ENCODE measurements at regions not wholly inside any gene's neighbourhood (a gene's known extent, or its start where the extent isn't known, plus 50 kb on each side); places are given as distances from the start of the nearest gene placed in this dataset.
A peak's percentile ranks its signal among the peaks of the same experiment; 100 is the strongest.

DNA sequence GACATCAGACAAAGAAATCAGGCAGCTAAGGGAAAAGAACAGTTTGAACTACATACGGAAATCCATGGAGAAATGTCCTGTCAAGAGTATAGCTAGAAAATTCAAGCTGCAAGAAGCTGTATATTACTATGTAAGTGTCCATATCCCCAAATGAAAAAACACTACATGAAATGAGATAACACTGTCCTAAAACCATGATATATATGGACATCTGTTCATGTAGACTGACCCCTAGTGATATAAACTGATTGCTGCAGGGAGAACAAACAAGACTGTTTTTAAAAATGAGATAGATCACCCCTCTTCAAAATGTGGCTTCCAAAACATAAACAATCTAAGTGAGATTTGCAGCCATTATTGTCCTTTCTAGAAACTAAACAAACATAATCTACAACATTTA, 985.6 kb downstream of the EPHA3 start:
- H3K79me2 ChIP-seq: no peaks in the 10 kb centered on the region
- H3K9me3 ChIP-seq (ENCODE audit: low read depth): no peaks in the 10 kb centered on the region
- H2AFZ ChIP-seq: no peak overlapping the region
- TF ChIP-seq, protein P1, sequence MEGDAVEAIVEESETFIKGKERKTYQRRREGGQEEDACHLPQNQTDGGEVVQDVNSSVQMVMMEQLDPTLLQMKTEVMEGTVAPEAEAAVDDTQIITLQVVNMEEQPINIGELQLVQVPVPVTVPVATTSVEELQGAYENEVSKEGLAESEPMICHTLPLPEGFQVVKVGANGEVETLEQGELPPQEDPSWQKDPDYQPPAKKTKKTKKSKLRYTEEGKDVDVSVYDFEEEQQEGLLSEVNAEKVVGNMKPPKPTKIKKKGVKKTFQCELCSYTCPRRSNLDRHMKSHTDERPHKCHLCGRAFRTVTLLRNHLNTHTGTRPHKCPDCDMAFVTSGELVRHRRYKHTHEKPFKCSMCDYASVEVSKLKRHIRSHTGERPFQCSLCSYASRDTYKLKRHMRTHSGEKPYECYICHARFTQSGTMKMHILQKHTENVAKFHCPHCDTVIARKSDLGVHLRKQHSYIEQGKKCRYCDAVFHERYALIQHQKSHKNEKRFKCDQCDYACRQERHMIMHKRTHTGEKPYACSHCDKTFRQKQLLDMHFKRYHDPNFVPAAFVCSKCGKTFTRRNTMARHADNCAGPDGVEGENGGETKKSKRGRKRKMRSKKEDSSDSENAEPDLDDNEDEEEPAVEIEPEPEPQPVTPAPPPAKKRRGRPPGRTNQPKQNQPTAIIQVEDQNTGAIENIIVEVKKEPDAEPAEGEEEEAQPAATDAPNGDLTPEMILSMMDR (IDR thresholded peaks at IDR 0.05; ENCODE audit: poor library complexity): peak; percentile 60
- TF ChIP-seq EZH2phosphoT487 (IDR thresholded peaks at IDR 0.05; ENCODE audit: low read depth, severe bottlenecking, unreplicated experiment): no peak
- no peak for TF ChIP-seq EZH2 (IDR thresholded peaks at IDR 0.05; ENCODE audit: borderline replicate concordance)
- H3K27ac ChIP-seq: no peak overlapping the region
- peak; percentile 13 for DNase-seq (ENCODE audit: low spot score)
- H3K4me1 ChIP-seq (ENCODE audit: insufficient read depth): no peaks in the 10 kb centered on the region
- no peak overlapping the region for H3K4me2 ChIP-seq
- no peak overlapping the region for H3K4me3 ChIP-seq
- no peaks in the 10 kb centered on the region for H3K36me3 ChIP-seq (replicated peaks; ENCODE audit: insufficient read depth, low read depth)
- no peaks in the 10 kb centered on the region for H3K9me2 ChIP-seq (replicated peaks; ENCODE audit: insufficient read depth)
- WGBS (ENCODE audit: low lambda C conversion rate, missing lambda C conversion rate): 77% methylated on average over 1 of the region's 1 CpG
- H3K27me3 ChIP-seq: no peaks in the 10 kb centered on the region
- no peaks in the 10 kb centered on the region for H4K20me1 ChIP-seq (ENCODE audit: insufficient read depth, poor library complexity, severe bottlenecking)

DNA sequence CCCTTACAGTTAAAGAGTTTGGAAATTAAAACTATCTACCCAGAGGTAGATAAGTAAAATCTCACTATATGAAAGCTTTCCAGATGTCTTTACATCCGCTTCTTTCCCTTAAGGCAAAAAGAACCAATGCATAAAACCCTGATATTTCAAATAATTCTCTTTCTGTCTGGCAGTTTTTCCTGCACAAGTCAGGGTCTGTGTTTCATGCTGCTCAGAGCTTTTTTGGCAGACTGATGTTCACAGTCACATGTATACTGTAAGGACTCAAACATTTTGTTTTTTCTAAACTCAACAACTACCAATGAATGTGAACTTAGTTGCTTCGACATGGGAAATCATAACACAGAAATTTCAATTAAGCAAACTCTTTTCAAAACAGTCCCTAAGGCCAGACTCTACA, 988.4 kb downstream of the EPHA3 start:
- no peaks in the 10 kb centered on the region for H3K9me3 ChIP-seq (ENCODE audit: low read depth)
- no peak overlapping the region for H3K4me3 ChIP-seq
- no peak for DNase-seq (ENCODE audit: low spot score)
- WGBS (ENCODE audit: low lambda C conversion rate, missing lambda C conversion rate): 83% methylated on average over 2 of the region's 2 CpGs
- H3K36me3 ChIP-seq (replicated peaks; ENCODE audit: insufficient read depth, low read depth): no peaks in the 10 kb centered on the region
- H3K27ac ChIP-seq: no peak overlapping the region
- H3K4me2 ChIP-seq: no peak overlapping the region
- H3K79me2 ChIP-seq: no peaks in the 10 kb centered on the region
- H3K9me2 ChIP-seq (replicated peaks; ENCODE audit: insufficient read depth): no peaks in the 10 kb centered on the region
- H2AFZ ChIP-seq: no peak overlapping the region
- H3K4me1 ChIP-seq (ENCODE audit: insufficient read depth): no peaks in the 10 kb centered on the region
- no peaks in the 10 kb centered on the region for H4K20me1 ChIP-seq (ENCODE audit: insufficient read depth, poor library complexity, severe bottlenecking)
- H3K27me3 ChIP-seq: no peaks in the 10 kb centered on the region
- no peak for TF ChIP-seq EZH2 (IDR thresholded peaks at IDR 0.05; ENCODE audit: borderline replicate concordance)
- TF ChIP-seq EZH2phosphoT487 (IDR thresholded peaks at IDR 0.05; ENCODE audit: low read depth, severe bottlenecking, unreplicated experiment): no peak
- TF ChIP-seq, protein P1 (IDR thresholded peaks at IDR 0.05; ENCODE audit: poor library complexity): no peak

DNA sequence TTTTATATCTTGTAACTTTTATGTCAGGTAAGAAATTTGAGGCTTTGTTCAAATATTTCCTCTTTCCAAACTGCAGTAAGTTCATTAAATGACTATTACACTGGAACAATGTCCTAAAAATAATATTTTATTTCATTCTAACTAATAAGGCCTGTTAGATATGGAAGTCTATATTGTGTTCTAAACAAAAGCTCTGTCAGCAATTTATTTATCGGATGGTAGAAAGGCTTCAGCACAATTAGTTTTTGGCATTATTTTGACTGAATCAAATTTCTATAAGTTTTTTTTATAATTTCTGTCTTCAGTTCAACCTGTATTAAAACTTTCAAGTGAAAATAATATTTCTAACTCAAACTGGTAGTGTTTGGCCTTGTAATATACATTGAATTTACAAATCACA, 992.1 kb downstream of the EPHA3 start:
- no peak overlapping the region for H3K27ac ChIP-seq
- no peak for DNase-seq (ENCODE audit: low spot score)
- no peak overlapping the region for H2AFZ ChIP-seq
- no peak overlapping the region for H3K4me2 ChIP-seq
- H3K9me3 ChIP-seq (ENCODE audit: low read depth): no peaks in the 10 kb centered on the region
- H3K9me2 ChIP-seq (replicated peaks; ENCODE audit: insufficient read depth): no peaks in the 10 kb centered on the region
- H3K79me2 ChIP-seq: no peaks in the 10 kb centered on the region
- no peak overlapping the region for H3K4me3 ChIP-seq
- H3K36me3 ChIP-seq (replicated peaks; ENCODE audit: insufficient read depth, low read depth): no peaks in the 10 kb centered on the region
- no peaks in the 10 kb centered on the region for H3K4me1 ChIP-seq (ENCODE audit: insufficient read depth)
- H3K27me3 ChIP-seq: no peaks in the 10 kb centered on the region
- H4K20me1 ChIP-seq (ENCODE audit: insufficient read depth, poor library complexity, severe bottlenecking): no peaks in the 10 kb centered on the region
- WGBS (ENCODE audit: low lambda C conversion rate, missing lambda C conversion rate): 93% methylated on average over 1 of the region's 1 CpG
- TF ChIP-seq, protein P1 (IDR thresholded peaks at IDR 0.05; ENCODE audit: poor library complexity): no peak
- TF ChIP-seq EZH2 (IDR thresholded peaks at IDR 0.05; ENCODE audit: borderline replicate concordance) (no peak), EZH2phosphoT487 (IDR thresholded peaks at IDR 0.05; ENCODE audit: low read depth, severe bottlenecking, unreplicated experiment) (no peak)

DNA sequence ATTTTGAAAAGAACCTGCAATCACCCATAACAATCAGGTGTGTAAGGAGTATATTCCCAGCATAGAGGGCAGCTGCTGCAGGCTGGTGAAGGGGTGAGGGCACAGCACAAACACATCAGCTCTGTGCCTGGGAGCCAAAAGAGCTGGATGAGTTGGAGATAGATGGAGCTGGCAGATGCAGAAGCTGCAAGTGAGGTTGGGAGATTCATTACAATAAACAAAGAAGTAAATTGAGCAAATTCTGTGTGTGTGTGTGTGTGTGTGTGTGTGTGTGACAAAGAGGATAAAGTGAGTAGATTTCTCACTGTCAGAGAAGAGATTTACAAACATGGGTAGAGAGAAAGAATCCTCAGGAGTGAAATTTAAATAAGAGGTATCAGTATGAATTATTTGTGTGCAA, 994.7 kb downstream of the EPHA3 start:
- Histone ChIP-seq H3K4me3 (no peak overlapping the region), H2AFZ (no peak overlapping the region), H3K4me1 (ENCODE audit: insufficient read depth) (no peaks in the 10 kb centered on the region), H3K27ac (no peak overlapping the region), H3K9me2 (replicated peaks; ENCODE audit: insufficient read depth) (no peaks in the 10 kb centered on the region), H3K36me3 (replicated peaks; ENCODE audit: insufficient read depth, low read depth) (no peaks in the 10 kb centered on the region), H3K9me3 (ENCODE audit: low read depth) (no peaks in the 10 kb centered on the region), H3K4me2 (no peak overlapping the region), H3K27me3 (no peaks in the 10 kb centered on the region), H4K20me1 (ENCODE audit: insufficient read depth, poor library complexity, severe bottlenecking) (no peaks in the 10 kb centered on the region), H3K79me2 (no peaks in the 10 kb centered on the region)
- TF ChIP-seq, protein P1 (IDR thresholded peaks at IDR 0.05; ENCODE audit: poor library complexity): no peak
- TF ChIP-seq EZH2phosphoT487 (IDR thresholded peaks at IDR 0.05; ENCODE audit: low read depth, severe bottlenecking, unreplicated experiment) (no peak), EZH2 (IDR thresholded peaks at IDR 0.05; ENCODE audit: borderline replicate concordance) (no peak)
- DNase-seq (ENCODE audit: low spot score): no peak

All from hepatocyte (in vitro differentiated cells).